ENCODE measurements at regions not wholly inside any gene's neighbourhood (a gene's known extent, or its start where the extent isn't known, plus 50 kb on each side); places are given as distances from the start of the nearest gene placed in this dataset.

DNA sequence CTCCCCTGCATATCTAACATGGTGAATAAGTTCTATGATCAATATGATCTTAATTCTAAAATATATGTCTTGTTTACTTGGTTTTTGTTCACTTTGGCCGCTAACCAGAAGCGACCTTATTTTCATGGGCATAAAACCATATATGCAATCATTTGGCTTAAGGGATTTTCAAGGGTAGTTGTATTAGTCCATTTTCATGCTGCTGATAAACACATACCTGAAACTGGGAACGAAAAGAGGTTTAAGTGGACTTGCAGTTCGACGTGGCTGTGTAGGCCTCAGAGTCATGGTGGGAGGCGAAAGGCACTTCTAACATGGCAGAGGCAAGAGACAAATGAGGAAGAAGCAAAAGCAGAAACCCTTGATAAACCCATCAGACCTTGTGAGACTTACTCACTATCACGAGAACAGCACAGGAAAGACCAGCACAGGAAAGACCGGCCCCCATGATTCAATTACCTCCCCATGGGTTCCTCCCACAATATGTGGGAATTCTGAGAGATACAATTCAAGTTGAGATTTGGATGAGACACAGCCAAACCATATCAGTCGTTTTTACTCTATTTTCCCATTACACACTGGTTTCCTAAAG, 114.3 kb upstream of the CPEB2 start:
- Mint-ChIP-seq H3K4me3 (no peak overlapping the region), H3K27me3 (ENCODE audit: low read depth) (no peaks in the 10 kb centered on the region; the same call in none of the 2 replicates), H3K9me3 (no peaks in the 10 kb centered on the region), H3K36me3 (ENCODE audit: insufficient read depth in 1 of 3, low read depth in 3 of 3) (no peaks in the 10 kb centered on the region), H3K27ac (no peak overlapping the region), H3K4me1 (no peaks in the 10 kb centered on the region)
- no peaks in the 10 kb centered on the region for H3K79me2 ChIP-seq (ENCODE audit: insufficient read depth, low read length)
- no peak overlapping the region for H3K18ac ChIP-seq (ENCODE audit: insufficient read length, low read depth, low read length)
- H3K14ac ChIP-seq (ENCODE audit: insufficient read depth, low read length): no peak overlapping the region
- H3K27me3 ChIP-seq (ENCODE audit: insufficient read depth, low read length): no peaks in the 10 kb centered on the region
- H2BK5ac ChIP-seq (ENCODE audit: insufficient read length, low read length): no peak overlapping the region
- H4K5ac ChIP-seq (ENCODE audit: insufficient read length, low read depth, low read length): no peak overlapping the region
- H3K56ac ChIP-seq (ENCODE audit: insufficient read length, low read depth, low read length): no peak overlapping the region
- no peaks in the 10 kb centered on the region for H3K79me1 ChIP-seq (ENCODE audit: insufficient read depth, low read depth, low read length, poor library complexity, severe bottlenecking)
- no peak overlapping the region for H3K9ac ChIP-seq (ENCODE audit: extremely low read depth, insufficient read length, low read length)
- H3K27ac ChIP-seq (ENCODE audit: insufficient read length, low read depth, low read length): no peak overlapping the region
- no peak for DNase-seq
- H3K23ac ChIP-seq (ENCODE audit: insufficient read length, low read depth, low read length): no peak overlapping the region
- TF ChIP-seq, protein P1, sequence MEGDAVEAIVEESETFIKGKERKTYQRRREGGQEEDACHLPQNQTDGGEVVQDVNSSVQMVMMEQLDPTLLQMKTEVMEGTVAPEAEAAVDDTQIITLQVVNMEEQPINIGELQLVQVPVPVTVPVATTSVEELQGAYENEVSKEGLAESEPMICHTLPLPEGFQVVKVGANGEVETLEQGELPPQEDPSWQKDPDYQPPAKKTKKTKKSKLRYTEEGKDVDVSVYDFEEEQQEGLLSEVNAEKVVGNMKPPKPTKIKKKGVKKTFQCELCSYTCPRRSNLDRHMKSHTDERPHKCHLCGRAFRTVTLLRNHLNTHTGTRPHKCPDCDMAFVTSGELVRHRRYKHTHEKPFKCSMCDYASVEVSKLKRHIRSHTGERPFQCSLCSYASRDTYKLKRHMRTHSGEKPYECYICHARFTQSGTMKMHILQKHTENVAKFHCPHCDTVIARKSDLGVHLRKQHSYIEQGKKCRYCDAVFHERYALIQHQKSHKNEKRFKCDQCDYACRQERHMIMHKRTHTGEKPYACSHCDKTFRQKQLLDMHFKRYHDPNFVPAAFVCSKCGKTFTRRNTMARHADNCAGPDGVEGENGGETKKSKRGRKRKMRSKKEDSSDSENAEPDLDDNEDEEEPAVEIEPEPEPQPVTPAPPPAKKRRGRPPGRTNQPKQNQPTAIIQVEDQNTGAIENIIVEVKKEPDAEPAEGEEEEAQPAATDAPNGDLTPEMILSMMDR (conservative IDR thresholded peaks at IDR 0.05): no peak
- no peak overlapping the region for H2AK5ac ChIP-seq (ENCODE audit: insufficient read length, low read length)
- H3K4me1 ChIP-seq (ENCODE audit: insufficient read depth, low read length): no peaks in the 10 kb centered on the region
- no peaks in the 10 kb centered on the region for H4K20me1 ChIP-seq (ENCODE audit: control insufficient read depth, insufficient read depth, insufficient read length)
- WGBS (ENCODE audit: extremely low coverage, insufficient read length, low lambda C conversion rate): no CpG with 5 or more reads among the region's 9 CpGs
- no peak overlapping the region for H2BK15ac ChIP-seq (ENCODE audit: low read depth, low read length)
- H2BK20ac ChIP-seq (ENCODE audit: low read depth, low read length, poor library complexity, severe bottlenecking): no peak overlapping the region
- no peak overlapping the region for H2BK120ac ChIP-seq (ENCODE audit: low read depth, low read length, poor library complexity, severe bottlenecking)
- no peak overlapping the region for H2AFZ ChIP-seq (ENCODE audit: low read length)
- H3T11ph ChIP-seq (ENCODE audit: low read length): no peak overlapping the region
- H3K4me2 ChIP-seq (ENCODE audit: insufficient read depth, insufficient read length, low read length): no peak overlapping the region
- no peaks in the 10 kb centered on the region for H3K23me2 ChIP-seq (ENCODE audit: insufficient read length, low read depth, low read length, poor library complexity, severe bottlenecking)
- H2BK12ac ChIP-seq (ENCODE audit: insufficient read length, low read depth, low read length): no peak overlapping the region
- no peak overlapping the region for H3K4ac ChIP-seq (ENCODE audit: low read depth, low read length)
- no peaks in the 10 kb centered on the region for H3K9me3 ChIP-seq (ENCODE audit: control insufficient read depth, low read depth, low read length)
- no peak overlapping the region for H4K8ac ChIP-seq (replicated peaks; ENCODE audit: insufficient read length, low read depth, low read length)
- no peak overlapping the region for H4K91ac ChIP-seq (ENCODE audit: insufficient read length, low read depth, low read length)

All from H9 (cell line).